ENCODE measurements at regions not wholly inside any gene's neighbourhood (a gene's known extent, or its start where the extent isn't known, plus 50 kb on each side); places are given as distances from the start of the nearest gene placed in this dataset.

- no peak overlapping the region for H3K4me3 ChIP-seq (ENCODE audit: low read length)
- TF ChIP-seq CTCF (IDR thresholded peaks at IDR 0.05; ENCODE audit: insufficient read depth, low read depth, low read length, missing control alignments), result no peak
- DNase-seq (ENCODE audit: low read depth), result no peak
These were observed 700.9 kb downstream of the TMEM182 start for GRCh38 chr2:103462712-103463111.

- H3K4me3 ChIP-seq (ENCODE audit: low read length), result no peak overlapping the region
- DNase-seq (ENCODE audit: low read depth), result no peak
- TF ChIP-seq CTCF (IDR thresholded peaks at IDR 0.05; ENCODE audit: insufficient read depth, low read depth, low read length, missing control alignments), result no peak
These were observed 703.0 kb downstream of the TMEM182 start for GRCh38 chr2:103464831-103465230.

GRCh38 chr2:103469800-103470199, 708.0 kb downstream of the TMEM182 start:
- no peak for DNase-seq (ENCODE audit: low read depth)

GRCh38 chr2:103484906-103485305, 723.1 kb downstream of the TMEM182 start:
- H3K4me3 ChIP-seq (ENCODE audit: low read length), result no peak overlapping the region
- no peak for DNase-seq (ENCODE audit: low read depth)
- no peak for TF ChIP-seq CTCF (IDR thresholded peaks at IDR 0.05; ENCODE audit: insufficient read depth, low read depth, low read length, missing control alignments)

More at GRCh38 chr2:103469800-103470199, 708.0 kb downstream of the TMEM182 start:
- TF ChIP-seq CTCF (IDR thresholded peaks at IDR 0.05; ENCODE audit: insufficient read depth, low read depth, low read length, missing control alignments), result no peak
- H3K4me3 ChIP-seq (ENCODE audit: low read length), result no peak overlapping the region

GRCh38 chr2:103496850-103497249, 735.0 kb downstream of the TMEM182 start:
- no peak for DNase-seq (ENCODE audit: low read depth)
- no peak for TF ChIP-seq CTCF (IDR thresholded peaks at IDR 0.05; ENCODE audit: insufficient read depth, low read depth, low read length, missing control alignments)
- no peak overlapping the region for H3K4me3 ChIP-seq (ENCODE audit: low read length)

- no peak overlapping the region for H3K4me3 ChIP-seq (ENCODE audit: low read length)
- no peak for DNase-seq (ENCODE audit: low read depth)
- no peak for TF ChIP-seq CTCF (IDR thresholded peaks at IDR 0.05; ENCODE audit: insufficient read depth, low read depth, low read length, missing control alignments)
These were observed 745.0 kb downstream of the TMEM182 start for GRCh38 chr2:103506812-103507211.

GRCh38 chr2:103512442-103512841, 750.6 kb downstream of the TMEM182 start:
- TF ChIP-seq CTCF (IDR thresholded peaks at IDR 0.05; ENCODE audit: insufficient read depth, low read depth, low read length, missing control alignments), result no peak
- DNase-seq (ENCODE audit: low read depth), result no peak
- H3K4me3 ChIP-seq (ENCODE audit: low read length), result no peak overlapping the region
